ENCODE measurements at regions not wholly inside any gene's neighbourhood (a gene's known extent, or its start where the extent isn't known, plus 50 kb on each side); places are given as distances from the start of the nearest gene placed in this dataset.

DNA sequence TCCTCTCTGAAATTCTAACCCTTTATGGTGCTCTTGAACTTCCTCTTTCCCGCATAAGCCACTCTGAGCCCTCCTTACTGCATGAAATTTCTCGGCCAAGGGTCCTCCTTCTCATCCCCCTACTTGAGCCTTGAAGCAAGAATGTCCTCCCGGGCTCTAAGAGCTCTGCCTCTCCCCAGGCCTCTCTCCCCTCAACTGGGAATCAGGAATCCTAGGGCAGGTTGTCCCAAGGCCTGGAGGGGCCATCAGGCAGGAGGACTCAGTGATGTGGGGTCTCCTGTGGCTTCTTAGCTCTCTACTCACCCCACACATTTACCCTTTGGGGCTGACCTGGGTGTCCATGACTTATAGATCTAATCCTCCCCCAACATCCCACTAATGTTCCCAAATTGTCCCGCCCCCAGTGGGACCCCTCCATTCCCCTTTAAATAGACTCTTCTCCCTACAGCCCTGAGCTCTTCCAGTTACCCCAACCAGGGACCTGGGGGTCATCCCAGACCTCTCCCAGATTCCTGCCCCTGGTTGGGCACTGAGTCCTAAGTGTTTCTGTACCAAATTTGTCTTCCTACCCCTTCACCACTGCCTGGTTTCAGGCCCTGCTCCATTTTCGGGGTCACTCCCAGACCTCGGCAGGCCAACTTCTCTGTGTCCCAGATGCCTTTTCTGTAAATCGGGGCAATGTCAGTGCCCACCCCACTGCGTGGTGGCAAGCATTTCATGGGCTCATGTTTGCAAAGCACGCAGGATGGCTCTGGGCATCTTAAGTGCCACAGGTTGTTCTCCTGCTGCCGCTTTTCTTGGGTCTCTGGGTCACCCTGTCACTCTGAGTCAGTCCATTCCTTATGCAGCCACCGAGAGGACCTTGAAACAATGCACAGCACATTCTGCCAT lies 171.2 kb downstream of the ASB1 start:
- Histone ChIP-seq H3K4me1 (ENCODE audit: control insufficient read depth, insufficient read depth, low read length) (peaks cover 7% of the 10 kb centered on the region), H3K27me3 (ENCODE audit: control insufficient read depth, insufficient read depth, low read length) (no peaks in the 10 kb centered on the region), H3K36me3 (ENCODE audit: control insufficient read depth, insufficient read depth, low read length) (no peaks in the 10 kb centered on the region), H3K27ac (ENCODE audit: low read length) (peak overlapping the region; percentile 59; the same call in 1 of the 2 replicates), H3K4me3 (ENCODE audit: low read depth in 2 of 2, low read length in 2 of 2) (no peak overlapping the region), H3K9me3 (ENCODE audit: control insufficient read depth, insufficient read depth, low read depth, low read length) (peaks cover under 1% of the 10 kb centered on the region; the same call in 1 of the 2 replicates)
- DNase-seq (ENCODE audit: low read depth, low spot score), result no peak
- intact Hi-C loops (cut with micrococcal nuclease; ENCODE audit: unreplicated experiment), result no loop called here
- ChIA-PET POLR2A (no interaction called here), CTCF (no interaction called here)
- no TSS peak for BruUV-seq (replicated peaks)
- TF ChIP-seq, protein P1, sequence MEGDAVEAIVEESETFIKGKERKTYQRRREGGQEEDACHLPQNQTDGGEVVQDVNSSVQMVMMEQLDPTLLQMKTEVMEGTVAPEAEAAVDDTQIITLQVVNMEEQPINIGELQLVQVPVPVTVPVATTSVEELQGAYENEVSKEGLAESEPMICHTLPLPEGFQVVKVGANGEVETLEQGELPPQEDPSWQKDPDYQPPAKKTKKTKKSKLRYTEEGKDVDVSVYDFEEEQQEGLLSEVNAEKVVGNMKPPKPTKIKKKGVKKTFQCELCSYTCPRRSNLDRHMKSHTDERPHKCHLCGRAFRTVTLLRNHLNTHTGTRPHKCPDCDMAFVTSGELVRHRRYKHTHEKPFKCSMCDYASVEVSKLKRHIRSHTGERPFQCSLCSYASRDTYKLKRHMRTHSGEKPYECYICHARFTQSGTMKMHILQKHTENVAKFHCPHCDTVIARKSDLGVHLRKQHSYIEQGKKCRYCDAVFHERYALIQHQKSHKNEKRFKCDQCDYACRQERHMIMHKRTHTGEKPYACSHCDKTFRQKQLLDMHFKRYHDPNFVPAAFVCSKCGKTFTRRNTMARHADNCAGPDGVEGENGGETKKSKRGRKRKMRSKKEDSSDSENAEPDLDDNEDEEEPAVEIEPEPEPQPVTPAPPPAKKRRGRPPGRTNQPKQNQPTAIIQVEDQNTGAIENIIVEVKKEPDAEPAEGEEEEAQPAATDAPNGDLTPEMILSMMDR (IDR thresholded peaks at IDR 0.05), result no peak
- TF ChIP-seq, protein P2, sequence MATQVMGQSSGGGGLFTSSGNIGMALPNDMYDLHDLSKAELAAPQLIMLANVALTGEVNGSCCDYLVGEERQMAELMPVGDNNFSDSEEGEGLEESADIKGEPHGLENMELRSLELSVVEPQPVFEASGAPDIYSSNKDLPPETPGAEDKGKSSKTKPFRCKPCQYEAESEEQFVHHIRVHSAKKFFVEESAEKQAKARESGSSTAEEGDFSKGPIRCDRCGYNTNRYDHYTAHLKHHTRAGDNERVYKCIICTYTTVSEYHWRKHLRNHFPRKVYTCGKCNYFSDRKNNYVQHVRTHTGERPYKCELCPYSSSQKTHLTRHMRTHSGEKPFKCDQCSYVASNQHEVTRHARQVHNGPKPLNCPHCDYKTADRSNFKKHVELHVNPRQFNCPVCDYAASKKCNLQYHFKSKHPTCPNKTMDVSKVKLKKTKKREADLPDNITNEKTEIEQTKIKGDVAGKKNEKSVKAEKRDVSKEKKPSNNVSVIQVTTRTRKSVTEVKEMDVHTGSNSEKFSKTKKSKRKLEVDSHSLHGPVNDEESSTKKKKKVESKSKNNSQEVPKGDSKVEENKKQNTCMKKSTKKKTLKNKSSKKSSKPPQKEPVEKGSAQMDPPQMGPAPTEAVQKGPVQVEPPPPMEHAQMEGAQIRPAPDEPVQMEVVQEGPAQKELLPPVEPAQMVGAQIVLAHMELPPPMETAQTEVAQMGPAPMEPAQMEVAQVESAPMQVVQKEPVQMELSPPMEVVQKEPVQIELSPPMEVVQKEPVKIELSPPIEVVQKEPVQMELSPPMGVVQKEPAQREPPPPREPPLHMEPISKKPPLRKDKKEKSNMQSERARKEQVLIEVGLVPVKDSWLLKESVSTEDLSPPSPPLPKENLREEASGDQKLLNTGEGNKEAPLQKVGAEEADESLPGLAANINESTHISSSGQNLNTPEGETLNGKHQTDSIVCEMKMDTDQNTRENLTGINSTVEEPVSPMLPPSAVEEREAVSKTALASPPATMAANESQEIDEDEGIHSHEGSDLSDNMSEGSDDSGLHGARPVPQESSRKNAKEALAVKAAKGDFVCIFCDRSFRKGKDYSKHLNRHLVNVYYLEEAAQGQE (IDR thresholded peaks at IDR 0.05; ENCODE audit: insufficient read depth in 1 of 2, low read depth in 2 of 2, low read length in 1 of 2), result no peak
- TF ChIP-seq POLR2AphosphoS5 (IDR thresholded peaks at IDR 0.05; ENCODE audit: low read depth, low read length), result no peak
- TF ChIP-seq TCF7L2 (IDR thresholded peaks at IDR 0.05; ENCODE audit: low read depth, low read length), result no peak
- TF ChIP-seq SIN3A (IDR thresholded peaks at IDR 0.05; ENCODE audit: borderline replicate concordance, insufficient read depth, low read depth, low read length), result no peak
- ATAC-seq, result no peak
- in situ Hi-C loops (cut with HindIII; ENCODE audit: low pct_unique_long_range_greater_than_20kb, low sequenced_read_pairs), result no loop called here

DNA sequence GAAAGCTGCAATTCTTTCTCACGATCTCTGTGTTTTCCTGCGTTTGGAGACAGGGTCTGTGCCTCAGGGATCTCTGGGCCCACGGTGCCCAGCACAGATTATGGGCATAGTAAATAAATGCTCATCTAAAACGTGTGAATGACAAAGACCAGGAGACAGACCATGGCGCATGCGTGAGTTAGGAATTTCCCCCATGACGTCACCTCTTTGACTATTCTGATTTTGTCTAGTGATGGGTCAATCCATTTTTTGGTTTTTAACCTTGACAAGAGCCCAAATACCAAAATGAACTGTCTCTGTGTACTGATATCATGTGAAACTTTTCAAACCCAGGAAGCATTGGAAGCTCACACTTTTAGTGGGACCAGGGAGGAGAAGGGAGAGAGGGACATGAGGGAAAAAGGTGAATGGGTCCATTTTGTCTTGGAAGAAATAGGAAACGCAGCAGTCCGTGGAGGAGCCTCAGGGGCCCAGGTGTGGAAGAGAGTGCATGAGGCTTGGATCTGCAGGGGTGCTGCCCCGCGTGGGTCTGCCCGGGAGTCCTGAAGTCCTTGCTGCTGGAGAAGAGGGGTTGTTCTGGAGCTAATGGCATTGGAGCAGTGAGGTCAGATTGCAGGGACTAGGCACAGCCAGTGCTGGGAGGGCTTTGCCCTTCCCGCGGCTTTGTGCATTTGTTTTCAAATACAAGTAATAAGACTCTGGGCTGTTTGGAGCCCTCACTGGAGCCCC lies 172.2 kb downstream of the ASB1 start:
- H3K9me3 ChIP-seq (ENCODE audit: control insufficient read depth, insufficient read depth, low read depth, low read length), result peaks cover 8% of the 10 kb centered on the region
- POLR2A ChIA-PET, result no interaction called here
- in situ Hi-C loops (cut with HindIII; ENCODE audit: low pct_unique_long_range_greater_than_20kb, low sequenced_read_pairs), result no loop called here
- BruUV-seq (replicated peaks), result no TSS peak
- H3K27me3 ChIP-seq (ENCODE audit: control insufficient read depth, insufficient read depth, low read length), result no peaks in the 10 kb centered on the region
- H3K36me3 ChIP-seq (ENCODE audit: control insufficient read depth, insufficient read depth, low read length), result no peaks in the 10 kb centered on the region
- no peak overlapping the region for H3K4me3 ChIP-seq (ENCODE audit: low read depth in 2 of 2, low read length in 2 of 2)
- TF ChIP-seq TCF7L2 (IDR thresholded peaks at IDR 0.05; ENCODE audit: low read depth, low read length) (no peak), POLR2AphosphoS5 (IDR thresholded peaks at IDR 0.05; ENCODE audit: low read depth, low read length) (no peak), SIN3A (IDR thresholded peaks at IDR 0.05; ENCODE audit: borderline replicate concordance, insufficient read depth, low read depth, low read length) (no peak)
- TF ChIP-seq, protein P1 (IDR thresholded peaks at IDR 0.05), result no peak
- TF ChIP-seq, protein P2 (IDR thresholded peaks at IDR 0.05; ENCODE audit: insufficient read depth in 1 of 2, low read depth in 2 of 2, low read length in 1 of 2), result no peak
- no peak for ATAC-seq
- no peak overlapping the region for H3K27ac ChIP-seq (ENCODE audit: low read length)
- CTCF ChIA-PET, result no interaction called here
- intact Hi-C loops (cut with micrococcal nuclease; ENCODE audit: unreplicated experiment), result no loop called here
- DNase-seq (ENCODE audit: low read depth, low spot score), result no peak
- peaks cover 7% of the 10 kb centered on the region for H3K4me1 ChIP-seq (ENCODE audit: control insufficient read depth, insufficient read depth, low read length)
